ENCODE measurements at regions not wholly inside any gene's neighbourhood (a gene's known extent, or its start where the extent isn't known, plus 50 kb on each side); places are given as distances from the start of the nearest gene placed in this dataset.

DNA sequence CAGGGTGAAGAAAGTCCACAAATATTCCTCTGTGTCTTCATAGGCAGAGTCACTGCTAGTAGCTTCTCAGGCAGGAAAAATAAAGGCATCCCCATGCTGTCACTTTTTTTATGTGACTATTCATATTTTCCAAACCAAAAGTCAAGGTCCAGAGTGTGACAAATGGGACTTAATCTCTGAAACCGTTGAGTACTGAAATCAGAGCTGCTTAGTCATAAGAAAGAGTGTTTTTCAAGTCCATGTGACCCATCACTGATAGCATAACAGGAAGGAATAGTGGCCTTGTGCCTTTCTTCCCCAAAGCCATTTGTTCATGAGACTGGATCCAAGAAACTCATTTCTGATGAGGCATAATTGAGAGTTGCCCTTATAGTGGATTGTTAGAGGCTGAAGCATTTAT lies 210.3 kb upstream of the TSHZ2 start:
- no peak for DNase-seq
- Mint-ChIP-seq H3K27ac (ENCODE audit: unreplicated experiment) (no peak overlapping the region), H3K9me3 (ENCODE audit: unreplicated experiment) (no peaks in the 10 kb centered on the region), H3K4me1 (ENCODE audit: low read depth, unreplicated experiment) (no peaks in the 10 kb centered on the region), H3K27me3 (ENCODE audit: insufficient read depth, unreplicated experiment) (no peaks in the 10 kb centered on the region), H3K4me3 (ENCODE audit: unreplicated experiment) (no peak overlapping the region), H3K36me3 (ENCODE audit: insufficient read depth, unreplicated experiment) (no peaks in the 10 kb centered on the region)
- no peaks in the 10 kb centered on the region for H3K27me3 ChIP-seq (replicated peaks; ENCODE audit: control insufficient read depth, insufficient read depth, low read length)
- no peak overlapping the region for H3K4me3 ChIP-seq (ENCODE audit: low read depth, low read length)
- BruUV-seq (replicated peaks), result no TSS peak
- no peaks in the 10 kb centered on the region for H3K4me1 ChIP-seq
- ChIA-PET CTCF (no interaction called here), POLR2A (no interaction called here)
- H3K36me3 ChIP-seq (ENCODE audit: control insufficient read depth, insufficient read depth, low read length), result no peaks in the 10 kb centered on the region
- intact Hi-C loops (cut with micrococcal nuclease; ENCODE audit: unreplicated experiment), result no loop called here
- H3K9me3 ChIP-seq, result no peaks in the 10 kb centered on the region
- TF ChIP-seq, protein P1, sequence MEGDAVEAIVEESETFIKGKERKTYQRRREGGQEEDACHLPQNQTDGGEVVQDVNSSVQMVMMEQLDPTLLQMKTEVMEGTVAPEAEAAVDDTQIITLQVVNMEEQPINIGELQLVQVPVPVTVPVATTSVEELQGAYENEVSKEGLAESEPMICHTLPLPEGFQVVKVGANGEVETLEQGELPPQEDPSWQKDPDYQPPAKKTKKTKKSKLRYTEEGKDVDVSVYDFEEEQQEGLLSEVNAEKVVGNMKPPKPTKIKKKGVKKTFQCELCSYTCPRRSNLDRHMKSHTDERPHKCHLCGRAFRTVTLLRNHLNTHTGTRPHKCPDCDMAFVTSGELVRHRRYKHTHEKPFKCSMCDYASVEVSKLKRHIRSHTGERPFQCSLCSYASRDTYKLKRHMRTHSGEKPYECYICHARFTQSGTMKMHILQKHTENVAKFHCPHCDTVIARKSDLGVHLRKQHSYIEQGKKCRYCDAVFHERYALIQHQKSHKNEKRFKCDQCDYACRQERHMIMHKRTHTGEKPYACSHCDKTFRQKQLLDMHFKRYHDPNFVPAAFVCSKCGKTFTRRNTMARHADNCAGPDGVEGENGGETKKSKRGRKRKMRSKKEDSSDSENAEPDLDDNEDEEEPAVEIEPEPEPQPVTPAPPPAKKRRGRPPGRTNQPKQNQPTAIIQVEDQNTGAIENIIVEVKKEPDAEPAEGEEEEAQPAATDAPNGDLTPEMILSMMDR (IDR thresholded peaks at IDR 0.05; ENCODE audit: insufficient read depth in 1 of 2, low read depth in 1 of 2, low read length in 1 of 2, severe bottlenecking in 1 of 2, unreplicated experiment in 1 of 2), result no peak

DNA sequence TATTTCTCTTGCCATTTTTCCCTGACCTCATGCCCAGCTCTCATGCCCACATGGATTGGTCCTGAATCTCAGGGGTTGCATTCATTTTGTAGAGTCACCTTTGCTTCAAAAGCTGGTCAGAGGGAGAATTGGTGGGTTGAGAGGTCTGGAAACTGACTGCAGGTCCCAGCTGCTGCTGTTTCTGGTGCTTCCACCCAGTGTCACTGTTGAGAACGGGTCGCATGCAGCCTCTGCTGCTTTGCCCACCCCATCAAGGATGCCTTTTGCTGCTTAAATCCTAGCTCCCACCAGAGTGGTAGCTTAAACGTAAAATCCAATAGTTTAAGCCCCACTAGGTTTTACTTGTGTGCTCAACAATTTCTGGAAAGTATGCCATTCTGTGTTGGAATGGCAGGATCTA lies 211.4 kb upstream of the TSHZ2 start:
- POLR2A ChIA-PET, result no interaction called here

DNA sequence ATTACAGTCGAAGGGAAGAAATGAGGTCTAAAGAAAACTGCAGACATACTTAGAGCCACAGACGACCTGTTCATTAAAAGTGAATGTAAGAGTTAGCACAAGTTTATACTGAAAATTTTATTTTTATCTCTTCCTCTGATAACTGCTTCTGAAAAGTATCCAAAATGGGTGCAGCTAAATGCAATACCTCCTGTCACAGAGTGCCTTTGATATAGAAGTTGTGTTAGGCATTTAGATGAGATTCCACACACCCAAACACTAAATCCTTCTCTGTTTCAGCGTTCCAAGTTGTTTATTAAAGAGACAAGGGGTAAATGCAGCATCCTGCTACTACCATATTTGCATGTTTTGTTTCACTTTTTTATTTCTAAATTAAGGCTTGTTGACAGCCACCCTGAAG lies 214.7 kb upstream of the TSHZ2 start:
- Mint-ChIP-seq H3K27ac (ENCODE audit: unreplicated experiment) (no peak overlapping the region), H3K4me3 (ENCODE audit: unreplicated experiment) (no peak overlapping the region), H3K9me3 (ENCODE audit: unreplicated experiment) (no peaks in the 10 kb centered on the region), H3K27me3 (ENCODE audit: insufficient read depth, unreplicated experiment) (no peaks in the 10 kb centered on the region), H3K36me3 (ENCODE audit: insufficient read depth, unreplicated experiment) (no peaks in the 10 kb centered on the region), H3K4me1 (ENCODE audit: low read depth, unreplicated experiment) (no peaks in the 10 kb centered on the region)
- Histone ChIP-seq H3K36me3 (ENCODE audit: control insufficient read depth, insufficient read depth, low read length) (no peaks in the 10 kb centered on the region), H3K4me3 (ENCODE audit: low read depth, low read length) (no peak overlapping the region), H3K9me3 (no peaks in the 10 kb centered on the region), H3K27me3 (replicated peaks; ENCODE audit: control insufficient read depth, insufficient read depth, low read length) (no peaks in the 10 kb centered on the region; the same call in 1 of the 2 replicates), H3K4me1 (no peaks in the 10 kb centered on the region)
- POLR2A ChIA-PET, result no interaction called here
- DNase-seq, result no peak
- no TSS peak for BruUV-seq (replicated peaks)
- intact Hi-C loops (cut with micrococcal nuclease; ENCODE audit: unreplicated experiment), result no loop called here
- TF ChIP-seq, protein P1 (IDR thresholded peaks at IDR 0.05; ENCODE audit: insufficient read depth in 1 of 2, low read depth in 1 of 2, low read length in 1 of 2, severe bottlenecking in 1 of 2, unreplicated experiment in 1 of 2), result no peak
- CTCF ChIA-PET, result no interaction called here

More for the DNA sequence above, 211.4 kb upstream of the TSHZ2 start:
- intact Hi-C loops (cut with micrococcal nuclease; ENCODE audit: unreplicated experiment), result no loop called here
- Mint-ChIP-seq H3K36me3 (ENCODE audit: insufficient read depth, unreplicated experiment) (no peaks in the 10 kb centered on the region), H3K27me3 (ENCODE audit: insufficient read depth, unreplicated experiment) (no peaks in the 10 kb centered on the region), H3K27ac (ENCODE audit: unreplicated experiment) (no peak overlapping the region), H3K4me1 (ENCODE audit: low read depth, unreplicated experiment) (no peaks in the 10 kb centered on the region), H3K9me3 (ENCODE audit: unreplicated experiment) (no peaks in the 10 kb centered on the region), H3K4me3 (ENCODE audit: unreplicated experiment) (no peak overlapping the region)
- no peaks in the 10 kb centered on the region for H3K4me1 ChIP-seq
- no peaks in the 10 kb centered on the region for H3K9me3 ChIP-seq
- no peak overlapping the region for H3K4me3 ChIP-seq (ENCODE audit: low read depth, low read length)
- no peaks in the 10 kb centered on the region for H3K27me3 ChIP-seq (replicated peaks; ENCODE audit: control insufficient read depth, insufficient read depth, low read length)
- no peak for DNase-seq
- no TSS peak for BruUV-seq (replicated peaks)
- no peaks in the 10 kb centered on the region for H3K36me3 ChIP-seq (ENCODE audit: control insufficient read depth, insufficient read depth, low read length)
- CTCF ChIA-PET, result no interaction called here
- TF ChIP-seq, protein P1 (IDR thresholded peaks at IDR 0.05; ENCODE audit: insufficient read depth in 1 of 2, low read depth in 1 of 2, low read length in 1 of 2, severe bottlenecking in 1 of 2, unreplicated experiment in 1 of 2), result no peak
